GM21526 (cell line): ENCODE measurements at regions not wholly inside any gene's neighbourhood (a gene's known extent, or its start where the extent isn't known, plus 50 kb on each side); places are given as distances from the start of the nearest gene placed in this dataset.
"Not testable (repeated sequence)": the region's sequence is repeated elsewhere in the genome, so short reads cannot be mapped to it uniquely, and the experiment has no call there.

Experiments
- ATAC-seq: cut with Tn5 transposase; IDR thresholded peaks from one replicate; pipeline ENCODE4 v1.9.1; 2021; ENCODE audit warnings: moderate library complexity; ENCODE audit not compliant: unreplicated experiment, low FRiP score

GRCh38 chr4:59676992-59677391 lies 1523.1 kb upstream of the ADGRL3 start:
- ATAC-seq: not testable (repeated sequence)

GRCh38 chr4:59685626-59686025 lies 1514.5 kb upstream of the ADGRL3 start:
- ATAC-seq: no peak

GRCh38 chr4:59689149-59689548 lies 1511.0 kb upstream of the ADGRL3 start:
- ATAC-seq: no peak

DNA sequence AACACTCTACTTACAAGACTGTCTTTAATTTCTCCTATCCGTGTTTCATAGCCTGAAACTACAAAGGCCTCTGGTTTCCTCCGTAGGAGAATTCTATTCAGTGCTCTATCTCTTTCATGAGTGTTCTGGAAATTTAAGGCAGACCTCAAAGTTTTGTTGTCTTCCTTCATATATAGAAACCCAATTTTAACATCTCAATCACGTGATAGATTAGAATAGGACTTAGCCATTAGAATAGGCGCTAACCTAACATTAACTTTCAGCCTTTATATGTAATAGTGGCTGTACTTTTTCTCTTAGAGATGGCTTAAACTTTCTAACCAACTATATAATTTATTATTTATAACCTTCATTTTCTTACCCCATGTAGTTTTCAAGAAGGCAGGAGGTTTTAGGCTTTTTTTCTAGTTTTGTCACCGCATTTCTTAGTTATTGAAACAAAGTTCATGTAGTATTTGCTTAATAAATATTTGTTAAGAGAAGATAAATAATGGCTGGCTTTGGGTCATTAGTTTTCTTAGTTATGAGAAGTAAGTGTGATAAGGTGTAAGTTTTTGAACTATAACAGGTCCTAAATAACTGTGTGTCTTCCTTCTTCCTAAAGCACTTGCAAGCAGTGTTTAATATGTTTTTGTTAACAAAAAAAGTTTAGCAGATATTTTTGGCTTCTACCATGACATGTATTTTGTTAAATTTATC lies 1504.6 kb upstream of the ADGRL3 start:
- no peak for ATAC-seq

- ATAC-seq: no peak
Measured at GRCh38 chr4:59698041-59698440, 1502.1 kb upstream of the ADGRL3 start.

GRCh38 chr4:59700651-59701050 lies 1499.5 kb upstream of the ADGRL3 start:
- no peak for ATAC-seq

DNA sequence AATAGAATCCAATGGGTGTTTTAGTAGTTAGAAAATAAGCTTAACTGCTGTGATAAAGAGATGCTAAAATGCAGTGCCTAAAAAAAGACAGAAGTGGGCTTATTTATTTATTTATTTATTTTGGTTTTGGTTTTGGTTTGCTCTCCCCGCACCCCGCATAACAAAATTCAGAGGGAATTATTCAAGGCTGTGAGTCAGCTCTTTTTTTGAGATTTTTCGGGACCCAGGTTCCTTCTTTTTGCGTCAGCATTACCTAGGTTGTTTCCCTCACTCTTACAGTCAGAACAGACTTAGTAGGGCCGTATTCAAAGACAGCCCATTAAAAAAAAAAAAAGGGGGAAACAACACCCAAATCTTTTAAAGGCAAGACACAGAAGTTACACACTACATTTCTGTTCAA lies 1495.5 kb upstream of the ADGRL3 start:
- no peak for ATAC-seq

DNA sequence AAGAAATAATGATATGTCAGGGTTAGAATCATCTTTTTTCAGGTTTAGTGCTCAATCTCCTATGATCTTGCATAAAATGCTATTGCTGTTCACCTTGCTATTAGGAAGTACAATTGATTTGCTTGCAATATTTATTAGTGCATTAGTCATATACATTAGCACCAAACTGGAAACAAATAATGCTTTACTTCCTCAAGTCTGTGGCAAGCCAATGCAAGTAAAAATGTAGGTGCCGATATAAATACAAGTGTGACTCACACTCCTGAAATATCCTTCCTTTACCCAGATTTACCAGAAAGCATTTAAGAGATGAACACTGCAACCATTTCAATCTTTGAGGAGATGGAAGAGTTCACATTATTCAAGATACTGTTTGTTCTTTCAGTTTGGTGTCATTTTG lies 1487.7 kb upstream of the ADGRL3 start:
- no peak for ATAC-seq

- not testable (repeated sequence) for ATAC-seq
Measured at GRCh38 chr4:59724286-59724685, 1475.8 kb upstream of the ADGRL3 start.

DNA sequence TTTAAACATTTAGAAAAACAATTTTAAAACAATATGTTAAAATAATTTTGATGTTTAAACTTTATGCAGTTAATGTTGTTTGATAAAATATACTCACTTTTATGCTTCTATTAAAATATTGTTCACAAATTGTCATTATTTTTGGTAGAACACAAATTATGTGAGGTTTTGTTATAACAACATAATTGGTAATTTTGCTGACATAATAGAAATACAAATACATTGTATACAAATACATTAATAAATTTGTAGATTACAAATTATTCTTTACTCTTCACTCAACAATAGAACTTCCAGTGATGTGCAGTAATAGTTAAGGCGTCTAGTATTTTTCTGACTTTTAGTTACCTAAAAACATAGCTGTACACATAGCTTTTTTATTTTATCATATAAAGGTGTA lies 1472.4 kb upstream of the ADGRL3 start:
- ATAC-seq: no peak

DNA sequence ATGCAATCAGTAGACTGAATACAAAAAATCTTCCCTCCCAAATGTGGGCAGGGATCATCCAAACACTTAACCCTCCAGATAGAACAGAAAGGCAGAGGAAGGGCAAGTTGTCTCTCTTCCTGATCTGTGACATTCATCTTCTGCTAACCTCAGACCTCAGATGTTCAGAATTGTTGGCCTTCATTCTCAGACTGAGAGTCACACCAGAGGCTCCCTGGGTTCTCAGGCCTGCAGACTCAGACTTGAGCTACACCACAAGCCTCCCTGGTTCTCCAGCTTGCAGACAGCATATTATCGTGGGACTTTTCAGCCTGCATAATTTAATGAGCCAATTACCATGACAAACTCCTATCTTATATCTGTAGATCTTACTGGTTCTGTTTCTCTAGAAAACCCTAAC lies 1471.6 kb upstream of the ADGRL3 start:
- no peak for ATAC-seq

- no peak for ATAC-seq
Measured at GRCh38 chr4:59729321-59729720, 1470.8 kb upstream of the ADGRL3 start.

DNA sequence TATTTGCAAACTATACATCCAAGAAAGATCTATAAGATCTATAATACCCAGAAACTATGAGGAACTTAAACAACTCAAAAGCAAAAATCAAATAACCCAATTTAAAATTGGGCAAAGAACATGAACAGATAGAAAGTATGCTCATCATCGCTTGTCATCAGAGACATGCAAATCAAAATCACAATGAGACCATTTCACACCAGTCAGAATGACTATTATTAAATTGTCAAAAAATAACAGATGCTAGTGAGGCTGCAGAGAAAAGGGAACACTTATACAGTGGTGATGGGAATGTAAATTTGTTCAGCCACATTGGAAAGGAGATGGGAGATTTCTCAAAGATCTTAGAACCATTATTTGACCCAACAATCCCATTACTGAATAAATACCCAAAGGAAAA lies 1451.7 kb upstream of the ADGRL3 start:
- ATAC-seq: no peak

GRCh38 chr4:59759082-59759825 lies 1440.9 kb upstream of the ADGRL3 start:
- ATAC-seq: no peak

DNA sequence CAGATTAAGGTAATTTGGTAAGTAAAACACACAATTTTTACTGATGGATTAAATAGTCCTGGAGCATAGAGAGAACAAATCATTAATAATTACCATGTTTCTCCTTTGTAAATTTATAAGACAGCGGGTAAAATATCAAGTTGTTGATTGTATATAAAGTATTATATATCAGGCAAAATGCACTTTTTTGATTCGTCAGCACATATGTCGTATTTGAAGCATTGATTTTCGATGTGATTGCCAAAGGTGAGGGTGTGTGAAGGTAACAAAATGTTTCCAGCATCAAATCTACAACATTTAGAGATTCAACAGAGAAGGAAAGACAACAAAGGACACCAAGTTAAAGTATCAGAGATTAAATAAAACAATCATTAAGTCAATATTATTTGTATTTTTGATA lies 1437.8 kb upstream of the ADGRL3 start:
- no peak for ATAC-seq

- no peak for ATAC-seq
Measured at GRCh38 chr4:59770601-59771264, 1429.4 kb upstream of the ADGRL3 start.

DNA sequence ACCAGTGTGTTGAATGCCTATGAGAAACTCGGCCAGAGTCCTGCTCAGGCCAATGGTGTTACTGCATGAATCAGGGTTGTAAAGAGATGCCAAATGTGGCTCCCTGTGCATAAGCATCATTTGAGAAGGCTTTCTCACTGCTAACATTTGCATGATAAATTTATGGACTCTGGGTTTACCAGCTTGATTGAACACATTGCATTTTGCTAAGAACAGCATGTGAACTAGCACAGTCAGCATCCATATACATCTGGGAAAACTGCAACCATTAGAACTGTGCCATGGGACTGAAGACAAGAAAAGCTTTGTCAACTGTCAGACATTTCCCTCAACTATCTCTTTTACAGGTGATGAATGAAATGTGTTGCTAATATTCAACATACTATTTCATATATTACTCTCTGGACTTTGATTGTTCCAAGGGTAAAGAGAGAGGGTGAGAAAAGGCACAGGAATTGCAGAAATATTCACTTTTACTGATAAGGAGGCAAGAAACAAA lies 1427.4 kb upstream of the ADGRL3 start:
- ATAC-seq: no peak

GRCh38 chr4:59780271-59780670 lies 1419.9 kb upstream of the ADGRL3 start:
- ATAC-seq: not testable (repeated sequence)

- ATAC-seq: no peak
Measured at GRCh38 chr4:59805176-59805575, 1395.0 kb upstream of the ADGRL3 start.

GRCh38 chr4:59814402-59815010 lies 1385.6 kb upstream of the ADGRL3 start:
- ATAC-seq: no peak

GRCh38 chr4:59818656-59819055 lies 1381.5 kb upstream of the ADGRL3 start:
- no peak for ATAC-seq
